T-cell (primary cell): ENCODE measurements at regions not wholly inside any gene's neighbourhood (a gene's known extent, or its start where the extent isn't known, plus 50 kb on each side); places are given as distances from the start of the nearest gene placed in this dataset.

Experiments used
- ATAC-seq, 4 experiments: fragments of 200-7000 bp in 3 of 4; fragments of 150-1000 bp in 1 of 4; cut with Tn5 transposase; replicated peaks in 1 of 4; 1 replicate in 3 of 4; 2 replicates in 1 of 4; pipeline ENCODE4 v1.10.0; 2021; ENCODE audit warnings: moderate library complexity in 3 of 4, mild to moderate bottlenecking in 2 of 4, moderate number of reproducible peaks in 1 of 4
- CTCF ChIA-PET, 2 donors: fragments of 300-600 bp; sonication (Branson Sonifier 250); formaldehyde crosslinking; loops; one replicate each; lab custom pipeline; 2022; ENCODE audit warnings: antibody characterized with exemption in 2 of 2; lab: Charles Lee
- POLR2A ChIA-PET, 2 donors: fragments of 300-600 bp; sonication (Branson Sonifier 250); formaldehyde crosslinking; loops; one replicate each; lab custom pipeline; 2022; ENCODE audit warnings: antibody characterized with exemption in 2 of 2; lab: Charles Lee
- DNase-seq, 35 experiments: peaks; one replicate each; pipeline versions ENCODE4 v3.0.0 to v3.0.0-alpha.2; 2013 to 2023
- H3K27ac ChIP-seq: one replicate; pipeline ENCODE4 v1.5.1; 2013; ENCODE audit warnings: low read length
- H3K27me3 ChIP-seq, 2 experiments: replicated peaks in 1 of 2; 1 replicate in 1 of 2; 2 replicates in 1 of 2; pipeline versions ENCODE4 v1.6.1 to v1.7.0; 2013; ENCODE audit warnings: low read length in 1 of 2, mixed read lengths in 1 of 2; ENCODE audit not compliant: control insufficient read depth in 2 of 2, insufficient read depth in 2 of 2; ENCODE audit errors: extremely low read depth in 1 of 2
- H3K36me3 ChIP-seq, 2 donors: 1 replicate in 1 of 2; 2 replicates in 1 of 2; pipeline versions ENCODE4 v1.6.1 to v1.7.0; 2013; ENCODE audit warnings: low read length in 1 of 2; ENCODE audit not compliant: control insufficient read depth in 2 of 2, insufficient read depth in 1 of 2; ENCODE audit errors: extremely low read depth in 1 of 2
- H3K4me1 ChIP-seq, 2 experiments: 1 replicate in 1 of 2; 2 replicates in 1 of 2; pipeline versions ENCODE4 v1.6.1 to v1.7.0; 2013; ENCODE audit warnings: low read length in 2 of 2, mixed read lengths in 1 of 2; ENCODE audit not compliant: insufficient read depth in 2 of 2, control insufficient read depth in 1 of 2; ENCODE audit errors: extremely low read depth in 1 of 2
- H3K4me3 ChIP-seq, 2 donors: 1 replicate in 1 of 2; 2 replicates in 1 of 2; pipeline versions ENCODE4 v1.5.1 to v1.7.0; 2013; ENCODE audit warnings: mild to moderate bottlenecking in 2 of 2, low read length in 1 of 2, moderate library complexity in 1 of 2; ENCODE audit not compliant: control insufficient read depth in 1 of 2; ENCODE audit errors: extremely low read depth in 1 of 2
- H3K9me3 ChIP-seq: 2 replicates; pipeline ENCODE4 v1.7.0; 2013
- H3K27ac Mint-ChIP-seq, 2 donors: one replicate each; pipeline ENCODE4 v1.8.0; 2020 to 2021; ENCODE audit warnings: mild to moderate bottlenecking in 2 of 2, mixed read lengths in 2 of 2
- H3K27me3 Mint-ChIP-seq, 2 donors: one replicate each; pipeline ENCODE4 v1.8.0; 2021 to 2022; ENCODE audit warnings: mixed read lengths in 2 of 2
- H3K36me3 Mint-ChIP-seq: one replicate; pipeline ENCODE4 v1.8.0; 2021; ENCODE audit warnings: mixed read lengths
- H3K4me1 Mint-ChIP-seq, 3 donors: one replicate each; pipeline ENCODE4 v1.8.0; 2020 to 2022; ENCODE audit warnings: mixed read lengths in 3 of 3, mild to moderate bottlenecking in 1 of 3
- H3K4me3 Mint-ChIP-seq, 3 donors: one replicate each; pipeline ENCODE4 v1.8.0; 2020 to 2022; ENCODE audit warnings: mild to moderate bottlenecking in 3 of 3, mixed read lengths in 3 of 3, moderate library complexity in 3 of 3
- H3K9me3 Mint-ChIP-seq, 3 donors: one replicate each; pipeline ENCODE4 v1.8.0; 2020 to 2022; ENCODE audit warnings: mixed read lengths in 3 of 3
- WGBS: methylation state at CpG from one replicate; pipeline ENCODE4 v1.1.5; 2013; ENCODE audit warnings: missing lambda C conversion rate; ENCODE audit not compliant: insufficient coverage; 5-methylcytosine and 5-hydroxymethylcytosine counted together

DNA sequence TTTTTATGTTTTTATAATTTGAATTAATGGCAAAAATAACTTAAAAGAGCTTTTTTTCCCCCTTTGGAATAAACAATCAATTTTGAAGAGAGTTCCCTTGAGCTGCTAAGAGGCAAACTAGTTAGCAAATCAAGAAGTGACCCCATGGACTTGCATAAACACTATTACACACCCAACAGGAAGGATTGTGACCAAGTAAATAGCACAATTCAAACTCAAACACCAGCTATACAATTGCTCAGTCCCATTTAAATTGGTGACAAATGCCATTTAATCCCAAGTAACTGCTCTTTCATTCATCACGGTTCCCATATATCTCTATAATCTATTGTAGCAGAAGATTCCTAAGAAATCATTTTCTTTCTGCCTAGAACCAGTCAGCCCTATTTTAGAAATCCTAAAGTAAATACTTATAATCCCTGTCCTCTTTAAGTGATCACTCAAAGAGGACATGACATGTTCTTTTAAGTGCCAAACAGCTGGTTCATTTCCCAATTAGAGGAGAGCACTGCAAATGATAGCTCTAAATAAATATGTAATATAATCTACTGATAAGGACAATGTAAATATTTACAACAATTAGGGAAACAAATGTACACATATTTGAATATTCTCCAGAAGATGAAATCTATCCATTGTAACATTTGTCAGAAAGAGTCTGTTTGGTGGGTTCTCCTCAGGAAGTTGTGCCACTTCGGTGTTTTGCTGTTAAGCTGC is 137.8 kb upstream of the ADAMTS9 start:
- WGBS: 40% methylated on average over 1 of the region's 2 CpGs
- H3K27ac ChIP-seq: no peak overlapping the region
- no peak overlapping the region for H3K4me3 Mint-ChIP-seq
- POLR2A ChIA-PET: no interaction called here
- DNase-seq: no peak
- H3K4me1 ChIP-seq: no peaks in the 10 kb centered on the region
- no peaks in the 10 kb centered on the region for H3K4me1 Mint-ChIP-seq
- H3K27ac Mint-ChIP-seq: no peak overlapping the region
- H3K4me3 ChIP-seq: no peak overlapping the region
- H3K9me3 ChIP-seq: no peaks in the 10 kb centered on the region
- H3K27me3 ChIP-seq: no peaks in the 10 kb centered on the region
- H3K27me3 Mint-ChIP-seq: no peaks in the 10 kb centered on the region
- ATAC-seq: no peak
- peaks cover 0 to 3% (median 0%) of the 10 kb centered on the region in 3 donors for H3K9me3 Mint-ChIP-seq
- no peaks in the 10 kb centered on the region for H3K36me3 ChIP-seq
- CTCF ChIA-PET: no interaction called here
- no peaks in the 10 kb centered on the region for H3K36me3 Mint-ChIP-seq

DNA sequence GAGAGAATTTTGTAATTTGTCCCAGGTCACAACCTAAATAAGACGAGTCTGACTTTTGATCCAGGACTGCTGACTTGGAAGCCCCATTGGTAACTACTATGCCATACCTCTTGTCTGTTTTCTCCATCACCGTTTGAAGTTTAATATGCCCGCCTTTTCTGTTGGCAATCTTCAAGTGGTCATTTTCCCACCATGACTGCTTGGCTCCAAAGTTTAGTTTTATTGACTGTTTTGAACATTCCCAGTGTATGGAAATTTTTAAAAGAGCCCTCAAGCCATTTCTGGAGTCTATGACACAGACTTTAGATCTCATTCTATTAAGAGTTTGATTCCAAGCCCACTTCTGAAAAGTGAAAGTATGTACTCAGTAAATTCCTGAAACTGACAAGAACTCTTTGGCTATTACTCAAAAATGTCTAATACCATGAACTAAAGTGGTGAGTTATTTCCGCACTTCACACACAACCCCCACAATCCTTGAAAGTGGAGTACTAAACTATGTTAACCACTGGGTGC is 136.7 kb upstream of the ADAMTS9 start:
- ChIA-PET CTCF (no interaction called here), POLR2A (no interaction called here)
- H3K4me3 Mint-ChIP-seq: no peak overlapping the region
- H3K36me3 Mint-ChIP-seq: no peaks in the 10 kb centered on the region
- no CpG with 5 or more reads among the region's 4 CpGs for WGBS
- peaks cover 0 to 3% (median 0%) of the 10 kb centered on the region in 3 donors for H3K9me3 Mint-ChIP-seq
- no peaks in the 10 kb centered on the region for H3K4me1 Mint-ChIP-seq
- H3K27ac ChIP-seq: no peak overlapping the region
- H3K4me1 ChIP-seq: no peaks in the 10 kb centered on the region
- H3K27ac Mint-ChIP-seq: no peak overlapping the region
- no peak for DNase-seq
- H3K27me3 ChIP-seq: no peaks in the 10 kb centered on the region
- no peak overlapping the region for H3K4me3 ChIP-seq
- H3K36me3 ChIP-seq: no peaks in the 10 kb centered on the region
- no peak for ATAC-seq
- H3K27me3 Mint-ChIP-seq: no peaks in the 10 kb centered on the region
- no peaks in the 10 kb centered on the region for H3K9me3 ChIP-seq

DNA sequence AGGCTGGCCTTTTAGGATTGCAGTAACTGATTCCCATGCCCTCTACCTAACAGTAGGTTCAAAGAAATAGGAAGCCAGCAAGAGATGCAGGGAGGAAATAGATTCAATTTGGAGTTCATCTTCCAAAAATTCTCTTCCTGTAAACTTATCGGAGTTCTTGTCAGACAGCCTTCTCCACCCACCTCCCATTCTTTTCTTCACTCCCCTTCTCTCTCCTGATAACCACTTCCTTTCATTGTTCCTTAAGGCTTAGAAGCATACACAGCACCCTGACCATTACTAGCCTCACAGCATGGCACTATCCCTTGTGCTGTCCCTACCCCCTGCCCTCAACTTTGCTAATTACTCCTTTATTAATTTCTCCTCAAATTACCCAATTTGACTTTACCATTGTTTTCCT is 130.4 kb upstream of the ADAMTS9 start:
- Mint-ChIP-seq H3K27ac (no peak overlapping the region), H3K27me3 (peaks cover 0 to 3% of the 10 kb centered on the region in 2 donors), H3K36me3 (no peaks in the 10 kb centered on the region), H3K4me1 (no peaks in the 10 kb centered on the region), H3K4me3 (no peak overlapping the region), H3K9me3 (peaks cover 0 to 13% (median 8%) of the 10 kb centered on the region in 3 donors)
- Histone ChIP-seq H3K4me3 (no peak overlapping the region), H3K36me3 (no peaks in the 10 kb centered on the region), H3K4me1 (no peaks in the 10 kb centered on the region), H3K27ac (no peak overlapping the region), H3K27me3 (no peaks in the 10 kb centered on the region), H3K9me3 (no peaks in the 10 kb centered on the region)
- DNase-seq (no peak), ATAC-seq (no peak)
- WGBS: no CpG with 5 or more reads among the region's 1 CpG
- CTCF ChIA-PET: no interaction called here
- POLR2A ChIA-PET: no interaction called here

DNA sequence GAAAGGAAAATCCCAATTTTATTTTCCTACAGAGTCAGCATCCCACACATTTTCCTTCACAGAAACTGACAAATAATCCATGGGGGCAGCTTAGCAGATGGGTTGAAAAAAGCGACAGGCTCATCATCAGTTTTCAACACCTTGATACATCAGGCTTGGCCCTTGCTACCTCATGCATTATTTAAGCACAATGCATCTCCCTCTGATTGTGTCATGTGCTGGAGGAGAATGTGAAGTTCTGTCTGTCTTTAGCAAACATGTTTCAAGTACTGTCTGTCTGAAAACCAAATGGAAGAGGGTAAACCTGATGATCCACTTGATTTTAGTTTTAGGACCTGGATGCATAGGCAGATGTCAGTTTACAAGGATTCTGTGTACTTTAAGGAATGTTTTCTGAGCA is 128.6 kb upstream of the ADAMTS9 start:
- H3K27me3 ChIP-seq: no peaks in the 10 kb centered on the region
- no peaks in the 10 kb centered on the region for H3K4me1 ChIP-seq
- no peaks in the 10 kb centered on the region for H3K36me3 ChIP-seq
- no CpG with 5 or more reads among the region's 1 CpG for WGBS
- Mint-ChIP-seq H3K4me3 (no peak overlapping the region), H3K9me3 (peaks cover 0 to 17% (median 13%) of the 10 kb centered on the region in 3 donors), H3K4me1 (no peaks in the 10 kb centered on the region), H3K36me3 (no peaks in the 10 kb centered on the region), H3K27me3 (peaks cover 0 to 3% of the 10 kb centered on the region in 2 donors), H3K27ac (no peak overlapping the region)
- POLR2A ChIA-PET: interaction anchor here in 1 of 2 donors (0.6 kb wide), 1 partner anchor 20 kb away, joined by 5 read pairs; no protein-coding TSS in a partner anchor
- H3K27ac ChIP-seq: no peak overlapping the region
- CTCF ChIA-PET: no interaction called here
- no peak for DNase-seq
- no peak overlapping the region for H3K4me3 ChIP-seq
- no peak for ATAC-seq
- H3K9me3 ChIP-seq: no peaks in the 10 kb centered on the region

DNA sequence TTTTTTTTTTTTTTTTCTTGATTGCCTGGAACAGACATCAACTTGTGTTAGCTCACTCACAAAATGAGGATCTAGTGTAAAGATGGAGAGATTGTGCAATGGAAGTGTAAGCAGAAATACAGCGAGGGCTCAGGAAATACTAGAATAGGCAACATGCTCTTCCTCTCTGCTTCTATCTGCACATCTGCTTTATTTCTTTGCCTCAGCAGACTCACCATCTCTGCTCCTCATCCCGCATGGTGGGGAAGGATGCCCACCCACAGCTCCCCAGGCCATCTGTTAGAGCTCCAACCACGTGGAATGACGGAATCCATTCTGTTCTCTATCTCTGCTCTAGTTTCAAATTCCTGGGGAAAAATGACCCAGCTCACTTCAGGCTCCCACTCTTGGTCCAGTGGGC is 128.0 kb upstream of the ADAMTS9 start:
- no peak for DNase-seq
- H3K36me3 ChIP-seq: no peaks in the 10 kb centered on the region
- no peaks in the 10 kb centered on the region for H3K4me1 ChIP-seq
- no peaks in the 10 kb centered on the region for H3K9me3 ChIP-seq
- no peak overlapping the region for H3K4me3 Mint-ChIP-seq
- peaks cover 0 to 17% (median 13%) of the 10 kb centered on the region in 3 donors for H3K9me3 Mint-ChIP-seq
- WGBS: 65% methylated on average over 2 of the region's 4 CpGs
- POLR2A ChIA-PET: interaction anchor here in 1 of 2 donors (0.6 to 0.7 kb wide), 2 partner anchors 20 to 1802 kb away, joined by 5 to 7 read pairs; no protein-coding TSS in a partner anchor
- no peaks in the 10 kb centered on the region for H3K4me1 Mint-ChIP-seq
- CTCF ChIA-PET: no interaction called here
- H3K27me3 ChIP-seq: no peaks in the 10 kb centered on the region
- no peaks in the 10 kb centered on the region for H3K36me3 Mint-ChIP-seq
- no peak overlapping the region for H3K4me3 ChIP-seq
- H3K27ac Mint-ChIP-seq: no peak overlapping the region
- H3K27me3 Mint-ChIP-seq: peaks cover 0 to 3% of the 10 kb centered on the region in 2 donors
- no peak for ATAC-seq
- H3K27ac ChIP-seq: no peak overlapping the region

DNA sequence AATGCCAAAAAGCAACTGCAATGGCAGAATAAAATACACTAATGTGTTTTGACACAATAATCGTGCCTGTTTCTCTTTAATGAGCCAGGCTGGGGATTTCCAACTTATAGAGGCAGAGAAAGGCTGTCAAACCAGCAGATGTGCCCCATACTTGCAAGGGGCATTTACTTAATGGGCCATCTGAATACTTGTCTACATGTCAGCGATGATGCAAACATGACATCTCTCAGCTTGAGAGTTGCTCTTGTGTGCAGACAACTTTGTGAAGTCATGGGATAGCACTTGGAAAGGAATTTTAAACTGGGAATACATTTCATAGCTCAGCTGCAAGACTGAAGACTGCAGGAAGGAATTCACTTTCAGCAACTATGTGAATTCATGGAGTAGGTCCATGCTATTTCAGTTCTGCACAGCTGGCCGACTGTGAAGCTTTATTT is 127.4 kb upstream of the ADAMTS9 start:
- Mint-ChIP-seq H3K27ac (no peak overlapping the region), H3K4me3 (no peak overlapping the region), H3K27me3 (peaks cover 0 to 3% of the 10 kb centered on the region in 2 donors), H3K36me3 (no peaks in the 10 kb centered on the region), H3K9me3 (peaks cover 0 to 17% (median 13%) of the 10 kb centered on the region in 3 donors), H3K4me1 (no peaks in the 10 kb centered on the region)
- Histone ChIP-seq H3K36me3 (no peaks in the 10 kb centered on the region), H3K9me3 (no peaks in the 10 kb centered on the region), H3K27ac (no peak overlapping the region), H3K27me3 (no peaks in the 10 kb centered on the region), H3K4me3 (no peak overlapping the region), H3K4me1 (no peaks in the 10 kb centered on the region)
- WGBS: 61% methylated on average over 2 of the region's 3 CpGs
- ATAC-seq (no peak), DNase-seq (no peak)
- CTCF ChIA-PET: no interaction called here
- POLR2A ChIA-PET: no interaction called here
